ENCODE measurements at regions not wholly inside any gene's neighbourhood (a gene's known extent, or its start where the extent isn't known, plus 50 kb on each side); places are given as distances from the start of the nearest gene placed in this dataset.
A peak's percentile ranks its signal among the peaks of the same experiment; 100 is the strongest.

GRCh38 chr10:130740915-130741750 is 570.4 kb downstream of the TCERG1L start:
- intact Hi-C loops (cut with DNase I) = no loop called here
- no peaks in the 10 kb centered on the region for H3K4me1 ChIP-seq
- no peak overlapping the region for H3K27ac ChIP-seq
- peak in 1 of 2 donors; percentile 46 for DNase-seq (ENCODE audit: low spot score in 2 of 2)
- no peak for TF ChIP-seq CTCF (IDR thresholded peaks at IDR 0.05)
- no peak overlapping the region for H3K4me3 ChIP-seq
- no peaks in the 10 kb centered on the region for H3K9me3 ChIP-seq
- H3K27me3 ChIP-seq = no peaks in the 10 kb centered on the region
- H3K36me3 ChIP-seq = no peaks in the 10 kb centered on the region

- Histone ChIP-seq H3K27ac (no peak overlapping the region), H3K4me1 (no peaks in the 10 kb centered on the region), H3K4me3 (no peak overlapping the region), H3K27me3 (no peaks in the 10 kb centered on the region), H3K36me3 (no peaks in the 10 kb centered on the region), H3K9me3 (no peaks in the 10 kb centered on the region)
- TF ChIP-seq CTCF (IDR thresholded peaks at IDR 0.05) = no peak
- intact Hi-C loops (cut with DNase I) = no loop called here
- DNase-seq (ENCODE audit: low spot score in 2 of 2) = peak in 1 of 2 donors; percentile 34
These were observed 569.3 kb downstream of the TCERG1L start for GRCh38 chr10:130741901-130742855.

- no peak for TF ChIP-seq CTCF (IDR thresholded peaks at IDR 0.05)
- intact Hi-C loops (cut with DNase I) = no loop called here
- DNase-seq (ENCODE audit: low spot score in 2 of 2) = peak in 1 of 2 donors; percentile 41
These were observed 568.4 kb downstream of the TCERG1L start for GRCh38 chr10:130742941-130743675.

GRCh38 chr10:130743751-130744271 is 567.7 kb downstream of the TCERG1L start:
- Histone ChIP-seq H3K27me3 (no peaks in the 10 kb centered on the region), H3K4me1 (no peaks in the 10 kb centered on the region), H3K4me3 (no peak overlapping the region), H3K9me3 (no peaks in the 10 kb centered on the region), H3K36me3 (no peaks in the 10 kb centered on the region), H3K27ac (no peak overlapping the region)
- peak in 1 of 2 donors; percentile 21 for DNase-seq (ENCODE audit: low spot score in 2 of 2)
- intact Hi-C loops (cut with DNase I) = no loop called here
- no peak for TF ChIP-seq CTCF (IDR thresholded peaks at IDR 0.05)

More at GRCh38 chr10:130742941-130743675, 568.4 kb downstream of the TCERG1L start:
- H3K36me3 ChIP-seq = no peaks in the 10 kb centered on the region
- H3K27ac ChIP-seq = no peak overlapping the region
- H3K4me3 ChIP-seq = no peak overlapping the region
- no peaks in the 10 kb centered on the region for H3K27me3 ChIP-seq
- no peaks in the 10 kb centered on the region for H3K9me3 ChIP-seq
- H3K4me1 ChIP-seq = no peaks in the 10 kb centered on the region

GRCh38 chr10:130744631-130745030 is 566.9 kb downstream of the TCERG1L start:
- H3K4me3 ChIP-seq = no peak overlapping the region
- DNase-seq (ENCODE audit: low spot score in 2 of 2) = peak in 1 of 2 donors; percentile 22
- intact Hi-C loops (cut with DNase I) = no loop called here

More at GRCh38 chr10:130744631-130745030, 566.9 kb downstream of the TCERG1L start:
- no peaks in the 10 kb centered on the region for H3K9me3 ChIP-seq
- TF ChIP-seq CTCF (IDR thresholded peaks at IDR 0.05) = no peak
- no peaks in the 10 kb centered on the region for H3K27me3 ChIP-seq
- H3K4me1 ChIP-seq = no peaks in the 10 kb centered on the region
- no peaks in the 10 kb centered on the region for H3K36me3 ChIP-seq
- H3K27ac ChIP-seq = no peak overlapping the region

Measured in ascending aorta (tissue), 2 donors.